ENCODE measurements at regions not wholly inside any gene's neighbourhood (a gene's known extent, or its start where the extent isn't known, plus 50 kb on each side); places are given as distances from the start of the nearest gene placed in this dataset.

- no peak for TF ChIP-seq CTBP1 (IDR thresholded peaks at IDR 0.05; ENCODE audit: borderline replicate concordance)
- no peak for TF ChIP-seq ARNT (IDR thresholded peaks at IDR 0.05)
- no peak for TF ChIP-seq SP1 (IDR thresholded peaks at IDR 0.05)
- no peak for TF ChIP-seq ZNF384 (IDR thresholded peaks at IDR 0.05)
- TF ChIP-seq TARDBP (IDR thresholded peaks at IDR 0.05), result no peak
- TF ChIP-seq SUZ12 (IDR thresholded peaks at IDR 0.05), result no peak
- no peak for TF ChIP-seq FOXK2 (IDR thresholded peaks at IDR 0.05)
- TF ChIP-seq BHLHE40 (IDR thresholded peaks at IDR 0.05; ENCODE audit: borderline replicate concordance), result no peak
These were observed 106.3 kb upstream of the PRPS1L1 start for GRCh38 chr7:18133921-18134320.
